PC-9 (cell line): ENCODE measurements at regions not wholly inside any gene's neighbourhood (a gene's known extent, or its start where the extent isn't known, plus 50 kb on each side); places are given as distances from the start of the nearest gene placed in this dataset.
A peak's percentile ranks its signal among the peaks of the same experiment; 100 is the strongest.

ENCODE experiments used
- EZH2 ChIP-seq: fragments of 200-600 bp; sonication (generic); IDR thresholded peaks from 2 replicates; pipeline ENCODE4 v1.8.0; 2017; ENCODE audit warnings: antibody characterized with exemption, low read depth
- TF ChIP-seq, protein P1 (sequence below): fragments of 200-600 bp; sonication (generic); conservative IDR thresholded peaks from 2 replicates; pipeline ENCODE4 v1.6.1; 2017; ENCODE audit warnings: mixed run types, antibody characterized with exemption, mild to moderate bottlenecking, moderate library complexity

- TF ChIP-seq, protein P1, sequence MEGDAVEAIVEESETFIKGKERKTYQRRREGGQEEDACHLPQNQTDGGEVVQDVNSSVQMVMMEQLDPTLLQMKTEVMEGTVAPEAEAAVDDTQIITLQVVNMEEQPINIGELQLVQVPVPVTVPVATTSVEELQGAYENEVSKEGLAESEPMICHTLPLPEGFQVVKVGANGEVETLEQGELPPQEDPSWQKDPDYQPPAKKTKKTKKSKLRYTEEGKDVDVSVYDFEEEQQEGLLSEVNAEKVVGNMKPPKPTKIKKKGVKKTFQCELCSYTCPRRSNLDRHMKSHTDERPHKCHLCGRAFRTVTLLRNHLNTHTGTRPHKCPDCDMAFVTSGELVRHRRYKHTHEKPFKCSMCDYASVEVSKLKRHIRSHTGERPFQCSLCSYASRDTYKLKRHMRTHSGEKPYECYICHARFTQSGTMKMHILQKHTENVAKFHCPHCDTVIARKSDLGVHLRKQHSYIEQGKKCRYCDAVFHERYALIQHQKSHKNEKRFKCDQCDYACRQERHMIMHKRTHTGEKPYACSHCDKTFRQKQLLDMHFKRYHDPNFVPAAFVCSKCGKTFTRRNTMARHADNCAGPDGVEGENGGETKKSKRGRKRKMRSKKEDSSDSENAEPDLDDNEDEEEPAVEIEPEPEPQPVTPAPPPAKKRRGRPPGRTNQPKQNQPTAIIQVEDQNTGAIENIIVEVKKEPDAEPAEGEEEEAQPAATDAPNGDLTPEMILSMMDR, result peak; percentile 63
- no peak for TF ChIP-seq EZH2
These were observed 263.8 kb downstream of the HS3ST3A1 start for GRCh38 chr17:13337864-13338371.
